SJSA1 (cell line): ENCODE measurements at regions not wholly inside any gene's neighbourhood (a gene's known extent, or its start where the extent isn't known, plus 50 kb on each side); places are given as distances from the start of the nearest gene placed in this dataset.
"Not testable (repeated sequence)": the region's sequence is repeated elsewhere in the genome, so short reads cannot be mapped to it uniquely, and the experiment has no call there.

Experiments used
- DNase-seq, 2 experiments: peaks; one replicate each; pipeline ENCODE4 v3.0.0-alpha.2; 2015 to 2020; ENCODE audit warnings: low spot score in 2 of 2, low read depth in 1 of 2
- H3K27ac ChIP-seq: fragments of 250-450 bp; sonication (Bioruptor Pico); 2 replicates; pipeline ENCODE4 v1.5.1; 2020; ENCODE audit warnings: mild to moderate bottlenecking, moderate library complexity
- H3K27me3 ChIP-seq: fragments of 250-450 bp; sonication (Bioruptor Pico); replicated peaks from 2 replicates; pipeline ENCODE4 v1.5.1; 2020; ENCODE audit warnings: mild to moderate bottlenecking, moderate library complexity
- H3K36me3 ChIP-seq: fragments of 250-450 bp; sonication (Bioruptor Pico); 2 replicates; pipeline ENCODE4 v1.5.1; 2020; ENCODE audit warnings: mild to moderate bottlenecking
- H3K4me1 ChIP-seq: fragments of 250-450 bp; sonication (Bioruptor Pico); replicated peaks from 2 replicates; pipeline ENCODE4 v1.6.1; 2021; ENCODE audit warnings: mild to moderate bottlenecking
- H3K4me3 ChIP-seq: fragments of 250-450 bp; sonication (Bioruptor Pico); 2 replicates; pipeline ENCODE4 v1.5.1; 2020; ENCODE audit warnings: mild to moderate bottlenecking
- H3K9me3 ChIP-seq: fragments of 250-450 bp; sonication (Bioruptor Pico); replicated peaks from 2 replicates; pipeline ENCODE4 v1.5.1; 2020; ENCODE audit warnings: mild to moderate bottlenecking

GRCh38 chr14:30278856-30279255, 280.1 kb upstream of the G2E3 start:
- not testable (repeated sequence) for H3K9me3 ChIP-seq, H3K27ac ChIP-seq, H3K36me3 ChIP-seq, DNase-seq, H3K4me3 ChIP-seq, H3K27me3 ChIP-seq, H3K4me1 ChIP-seq

DNA sequence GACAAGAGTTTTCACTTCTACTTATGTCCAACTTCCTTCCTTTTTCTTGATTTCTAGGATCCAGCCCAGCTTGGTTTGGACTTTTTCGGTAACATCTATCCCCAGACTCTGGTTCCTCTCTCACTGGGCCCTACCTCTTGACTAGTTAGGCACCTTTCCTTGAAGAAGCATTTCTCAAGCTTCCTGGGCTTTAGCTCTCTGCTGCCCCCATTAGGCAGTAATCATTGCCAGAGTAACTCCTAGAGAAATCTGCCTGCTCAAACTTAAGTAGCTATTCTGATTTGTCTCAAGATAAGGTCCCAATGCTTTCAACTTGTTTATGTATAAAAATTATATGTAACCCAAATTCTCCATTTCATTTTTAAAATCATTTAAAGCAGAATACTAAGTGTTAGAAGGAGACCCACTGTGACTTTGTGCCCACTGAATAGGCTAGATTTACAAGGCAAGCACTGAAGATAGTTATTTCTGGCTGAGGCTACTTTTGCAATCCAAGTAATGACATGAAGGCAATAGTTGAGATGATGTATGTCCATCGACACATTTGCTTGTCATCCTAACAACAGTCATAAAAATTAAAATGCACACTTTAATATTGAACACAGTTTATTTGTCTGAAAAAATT, 275.0 kb upstream of the G2E3 start:
- no peaks in the 10 kb centered on the region for H3K4me1 ChIP-seq
- H3K27me3 ChIP-seq = no peaks in the 10 kb centered on the region
- H3K4me3 ChIP-seq = no peak overlapping the region
- DNase-seq = peak in 1 of 2 experiments; percentile 20
- no peaks in the 10 kb centered on the region for H3K9me3 ChIP-seq
- no peaks in the 10 kb centered on the region for H3K36me3 ChIP-seq
- no peak overlapping the region for H3K27ac ChIP-seq

DNA sequence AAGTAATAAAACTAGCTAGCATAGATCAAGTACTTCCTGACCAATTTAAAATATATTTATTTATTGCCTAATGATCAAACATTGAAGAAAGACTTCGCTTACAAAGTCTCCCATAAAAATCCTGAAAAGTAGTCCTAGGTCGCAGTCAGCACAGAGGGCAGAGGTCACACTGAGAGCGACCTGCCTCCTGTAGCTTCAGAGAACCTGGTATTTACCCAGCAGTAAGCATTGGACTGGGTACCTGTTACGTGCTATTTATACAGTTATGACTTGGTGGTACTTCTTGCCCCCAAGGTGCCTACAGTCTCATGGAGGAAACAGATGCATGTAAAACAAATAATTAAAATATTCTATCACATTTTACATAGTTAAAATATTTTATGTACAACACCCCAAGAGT, 274.1 kb upstream of the G2E3 start:
- no peaks in the 10 kb centered on the region for H3K4me1 ChIP-seq
- H3K27me3 ChIP-seq = no peaks in the 10 kb centered on the region
- no peak for DNase-seq
- H3K4me3 ChIP-seq = no peak overlapping the region
- no peaks in the 10 kb centered on the region for H3K9me3 ChIP-seq
- H3K27ac ChIP-seq = no peak overlapping the region
- no peaks in the 10 kb centered on the region for H3K36me3 ChIP-seq

- H3K4me1 ChIP-seq = no peaks in the 10 kb centered on the region
- no peak for DNase-seq
Observed at GRCh38 chr14:30287579-30288445, 271.1 kb upstream of the G2E3 start.

GRCh38 chr14:30290001-30290400, 269.0 kb upstream of the G2E3 start:
- H3K27ac ChIP-seq = no peak overlapping the region

More at GRCh38 chr14:30287579-30288445, 271.1 kb upstream of the G2E3 start:
- Histone ChIP-seq H3K4me3 (no peak overlapping the region), H3K9me3 (no peaks in the 10 kb centered on the region), H3K27me3 (no peaks in the 10 kb centered on the region), H3K36me3 (no peaks in the 10 kb centered on the region), H3K27ac (no peak overlapping the region)

DNA sequence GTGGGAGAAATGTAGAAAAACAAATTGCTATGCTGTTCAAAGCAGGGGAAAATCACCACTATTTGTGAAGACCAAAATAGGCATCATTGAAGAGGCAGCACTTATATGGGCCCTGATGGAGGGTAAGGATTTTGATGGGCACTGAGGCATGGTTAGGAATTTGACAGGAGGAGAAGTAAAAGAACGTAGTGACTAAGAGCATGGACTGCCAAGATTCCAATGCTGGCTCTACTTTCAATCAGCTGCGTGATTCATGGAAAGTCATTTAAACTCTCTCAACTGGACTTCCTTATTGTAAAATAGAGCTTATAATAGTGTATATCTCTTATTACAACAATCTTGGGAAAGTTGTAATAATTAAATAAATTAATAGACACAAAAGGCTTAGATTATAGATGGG, 267.7 kb upstream of the G2E3 start:
- no peak overlapping the region for H3K4me3 ChIP-seq
- no peaks in the 10 kb centered on the region for H3K36me3 ChIP-seq
- DNase-seq = no peak
- no peak overlapping the region for H3K27ac ChIP-seq
- no peaks in the 10 kb centered on the region for H3K27me3 ChIP-seq
- H3K9me3 ChIP-seq = no peaks in the 10 kb centered on the region
- no peaks in the 10 kb centered on the region for H3K4me1 ChIP-seq

More at GRCh38 chr14:30290001-30290400, 269.0 kb upstream of the G2E3 start:
- Histone ChIP-seq H3K27me3 (no peaks in the 10 kb centered on the region), H3K9me3 (no peaks in the 10 kb centered on the region), H3K36me3 (no peaks in the 10 kb centered on the region), H3K4me3 (no peak overlapping the region), H3K4me1 (no peaks in the 10 kb centered on the region)
- DNase-seq = no peak

- Histone ChIP-seq H3K9me3 (no peaks in the 10 kb centered on the region), H3K4me3 (no peak overlapping the region), H3K4me1 (no peaks in the 10 kb centered on the region), H3K27ac (no peak overlapping the region), H3K27me3 (no peaks in the 10 kb centered on the region), H3K36me3 (no peaks in the 10 kb centered on the region)
- no peak for DNase-seq
Observed at GRCh38 chr14:30292541-30292940, 266.4 kb upstream of the G2E3 start.

- Histone ChIP-seq H3K4me3 (no peak overlapping the region), H3K27me3 (no peaks in the 10 kb centered on the region), H3K9me3 (no peaks in the 10 kb centered on the region), H3K27ac (no peak overlapping the region), H3K4me1 (no peaks in the 10 kb centered on the region), H3K36me3 (no peaks in the 10 kb centered on the region)
- no peak for DNase-seq
Observed at GRCh38 chr14:30295980-30296379, 263.0 kb upstream of the G2E3 start.

DNA sequence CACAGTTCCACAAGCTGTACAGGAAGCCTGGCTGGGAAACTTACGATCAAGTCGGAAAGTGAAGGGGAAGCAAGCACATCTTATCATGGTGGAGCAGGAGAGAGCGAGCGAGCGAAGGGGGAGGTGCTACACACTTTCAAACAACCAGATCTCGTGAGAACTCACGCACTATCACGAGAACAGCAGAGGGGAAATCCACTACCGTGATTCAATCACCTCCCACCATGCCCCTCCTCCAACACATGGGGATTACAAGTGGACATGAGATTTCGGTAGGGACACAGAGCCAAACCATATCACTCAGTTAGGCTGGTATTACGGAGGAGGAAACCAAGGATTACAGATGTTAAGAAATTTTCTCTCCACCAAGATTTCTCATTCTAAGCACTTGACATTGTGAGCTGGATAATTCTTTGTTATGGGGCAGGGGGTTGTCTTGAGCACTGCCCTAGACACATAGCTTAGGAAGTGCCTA, 262.0 kb upstream of the G2E3 start:
- no peaks in the 10 kb centered on the region for H3K4me1 ChIP-seq
- no peak overlapping the region for H3K4me3 ChIP-seq
- H3K27me3 ChIP-seq = no peaks in the 10 kb centered on the region
- DNase-seq = no peak
- H3K36me3 ChIP-seq = no peaks in the 10 kb centered on the region
- no peak overlapping the region for H3K27ac ChIP-seq
- no peaks in the 10 kb centered on the region for H3K9me3 ChIP-seq

- H3K4me1 ChIP-seq = no peaks in the 10 kb centered on the region
- H3K4me3 ChIP-seq = no peak overlapping the region
- H3K27ac ChIP-seq = no peak overlapping the region
- no peaks in the 10 kb centered on the region for H3K27me3 ChIP-seq
- no peaks in the 10 kb centered on the region for H3K9me3 ChIP-seq
- DNase-seq = no peak
- H3K36me3 ChIP-seq = no peaks in the 10 kb centered on the region
Observed at GRCh38 chr14:30297876-30298795, 260.8 kb upstream of the G2E3 start.

GRCh38 chr14:30299915-30300314, 259.0 kb upstream of the G2E3 start:
- no peak for DNase-seq
- H3K4me1 ChIP-seq = no peaks in the 10 kb centered on the region
- H3K27ac ChIP-seq = no peak overlapping the region
- H3K4me3 ChIP-seq = no peak overlapping the region
- no peaks in the 10 kb centered on the region for H3K36me3 ChIP-seq
- H3K9me3 ChIP-seq = no peaks in the 10 kb centered on the region
- H3K27me3 ChIP-seq = no peaks in the 10 kb centered on the region

- H3K4me3 ChIP-seq = no peak overlapping the region
- no peaks in the 10 kb centered on the region for H3K27me3 ChIP-seq
- no peak overlapping the region for H3K27ac ChIP-seq
- no peaks in the 10 kb centered on the region for H3K36me3 ChIP-seq
- DNase-seq = no peak
- no peaks in the 10 kb centered on the region for H3K9me3 ChIP-seq
- no peaks in the 10 kb centered on the region for H3K4me1 ChIP-seq
Observed at GRCh38 chr14:30303350-30303749, 255.6 kb upstream of the G2E3 start.

GRCh38 chr14:30305346-30305745, 253.6 kb upstream of the G2E3 start:
- Histone ChIP-seq H3K27me3 (no peaks in the 10 kb centered on the region), H3K9me3 (no peaks in the 10 kb centered on the region), H3K27ac (no peak overlapping the region), H3K4me3 (no peak overlapping the region), H3K36me3 (no peaks in the 10 kb centered on the region), H3K4me1 (no peaks in the 10 kb centered on the region)
- no peak for DNase-seq
